B cell (primary cell): ENCODE measurements at regions not wholly inside any gene's neighbourhood (a gene's known extent, or its start where the extent isn't known, plus 50 kb on each side); places are given as distances from the start of the nearest gene placed in this dataset.

Experiments
- ATAC-seq: fragments of 200-7000 bp; cut with Tn5 transposase; one replicate; pipeline ENCODE4 v1.10.0; 2021; ENCODE audit warnings: low read depth, mild to moderate bottlenecking, moderate number of reproducible peaks, moderate library complexity
- CTCF ChIA-PET: fragments of 350-600 bp; sonication (Branson Sonifier 250); formaldehyde crosslinking; loops from one replicate; lab custom pipeline; 2021; ENCODE audit warnings: antibody characterized with exemption, inconsistent platforms; lab: Charles Lee
- POLR2A ChIA-PET: fragments of 350-600 bp; sonication (Branson Sonifier 250); formaldehyde crosslinking; loops from one replicate; lab custom pipeline; 2021; ENCODE audit warnings: antibody characterized with exemption; lab: Charles Lee
- DNase-seq: peaks from one replicate; pipeline ENCODE4 v3.0.0; 2013
- H2AFZ ChIP-seq: 2 replicates; pipeline ENCODE4 v1.6.1; 2012; ENCODE audit warnings: mild to moderate bottlenecking, low read depth, low read length; ENCODE audit not compliant: insufficient read depth, poor library complexity, severe bottlenecking
- H3K27ac ChIP-seq, 2 donors: 1 replicate in 1 of 2; 2 replicates in 1 of 2; pipeline ENCODE4 v1.5.1; 2012 to 2013; ENCODE audit warnings: low read length in 2 of 2, mild to moderate bottlenecking in 2 of 2, moderate library complexity in 1 of 2
- H3K27me3 ChIP-seq, 4 experiments: fragments of 200-600 bp in 1 of 4; sonication (generic) in 1 of 4; replicated peaks in 1 of 4; 1 replicate in 2 of 4; 2 replicates in 2 of 4; pipeline versions ENCODE4 v1.6.1 to v1.7.0; 2013 to 2016; ENCODE audit warnings: low read length in 3 of 4, mild to moderate bottlenecking in 2 of 4, mixed read lengths in 1 of 4, moderate library complexity in 1 of 4; ENCODE audit not compliant: insufficient read depth in 4 of 4, control insufficient read depth in 3 of 4; ENCODE audit errors: control extremely low read depth in 1 of 4
- H3K36me3 ChIP-seq, 2 experiments: replicated peaks in 1 of 2; 1 replicate in 1 of 2; 2 replicates in 1 of 2; pipeline versions ENCODE4 v1.6.1 to v1.7.1; 2013; ENCODE audit warnings: low read length in 1 of 2; ENCODE audit not compliant: insufficient read depth in 2 of 2, control insufficient read depth in 1 of 2; ENCODE audit errors: control extremely low read depth in 1 of 2, extremely low read depth in 1 of 2
- H3K4me1 ChIP-seq, 2 donors: fragments of 200-600 bp in 1 of 2; sonication (generic) in 1 of 2; 1 replicate in 1 of 2; 2 replicates in 1 of 2; pipeline versions ENCODE4 v1.5.1 to v1.6.1; 2013 to 2017; ENCODE audit warnings: low read length in 2 of 2; ENCODE audit not compliant: control insufficient read depth in 2 of 2, insufficient read depth in 2 of 2
- H3K4me2 ChIP-seq: replicated peaks from 2 replicates; pipeline ENCODE3; 2012; ENCODE audit warnings: mild to moderate bottlenecking, low read depth, low read length; ENCODE audit not compliant: poor library complexity, severe bottlenecking
- H3K4me3 ChIP-seq, 5 experiments: fragments of 200-600 bp in 1 of 5; sonication (generic) in 1 of 5; 1 replicate in 3 of 5; 2 replicates in 2 of 5; pipeline versions ENCODE4 v1.5.1 to v1.7.0; 2011 to 2016; ENCODE audit warnings: low read length in 4 of 5, mild to moderate bottlenecking in 4 of 5, low read depth in 2 of 5, control low read depth in 1 of 5, moderate library complexity in 1 of 5; ENCODE audit not compliant: insufficient read depth in 1 of 5; ENCODE audit errors: control extremely low read depth in 1 of 5, extremely low read depth in 1 of 5
- H3K79me2 ChIP-seq: fragments of 200-600 bp; sonication (generic); one replicate; pipeline ENCODE4 v1.6.0; 2016; ENCODE audit warnings: low read length; ENCODE audit not compliant: control insufficient read depth, insufficient read depth
- H3K9ac ChIP-seq: fragments of 200-600 bp; sonication (generic); 2 replicates; pipeline ENCODE4 v1.6.1; 2017; ENCODE audit warnings: mild to moderate bottlenecking, low read length, moderate library complexity
- H3K9me3 ChIP-seq, 3 donors: one replicate each; pipeline versions ENCODE4 v1.6.1 to v1.7.1; 2013; ENCODE audit warnings: low read length in 2 of 3; ENCODE audit not compliant: control insufficient read depth in 2 of 3, insufficient read depth in 1 of 3; ENCODE audit errors: control extremely low read depth in 1 of 3
- H4K20me1 ChIP-seq: 2 replicates; pipeline ENCODE4 v1.6.0; 2012; ENCODE audit warnings: mild to moderate bottlenecking, low read length; ENCODE audit not compliant: insufficient read depth, control insufficient read depth, poor library complexity, severe bottlenecking
- H3K27ac Mint-ChIP-seq: one replicate; pipeline ENCODE4 v1.8.0; 2021; ENCODE audit warnings: mixed read lengths
- H3K27me3 Mint-ChIP-seq: one replicate; pipeline ENCODE4 v1.8.0; 2021; ENCODE audit warnings: mixed read lengths
- H3K4me1 Mint-ChIP-seq: one replicate; pipeline ENCODE4 v1.8.0; 2021; ENCODE audit warnings: mixed read lengths
- H3K4me3 Mint-ChIP-seq: one replicate; pipeline ENCODE4 v1.8.0; 2021; ENCODE audit warnings: mixed read lengths
- H3K9me3 Mint-ChIP-seq: one replicate; pipeline ENCODE4 v1.8.0; 2022; ENCODE audit warnings: mixed read lengths; ENCODE audit not compliant: insufficient read depth
- EZH2 ChIP-seq: IDR thresholded peaks from 2 replicates; pipeline ENCODE4 v1.6.1; 2012; ENCODE audit warnings: borderline replicate concordance, low read depth, mild to moderate bottlenecking, moderate library complexity, low read length; ENCODE audit not compliant: insufficient read depth, poor library complexity, severe bottlenecking
- WGBS: methylation state at CpG from one replicate; pipeline ENCODE4 v1.1.5; 2013; ENCODE audit warnings: missing lambda C conversion rate; ENCODE audit not compliant: insufficient coverage; 5-methylcytosine and 5-hydroxymethylcytosine counted together
- intact Hi-C: fragments of 100-400 bp; cut with micrococcal nuclease; formaldehyde crosslinking; loops from one replicate; pipeline ENCODE4 v1.10.0; 2022
- TF ChIP-seq, protein P1 (sequence below): fragments of 200-600 bp; IDR thresholded peaks from one replicate; pipeline ENCODE4 v1.8.0; 2022; ENCODE audit warnings: antibody characterized with exemption, mild to moderate bottlenecking

DNA sequence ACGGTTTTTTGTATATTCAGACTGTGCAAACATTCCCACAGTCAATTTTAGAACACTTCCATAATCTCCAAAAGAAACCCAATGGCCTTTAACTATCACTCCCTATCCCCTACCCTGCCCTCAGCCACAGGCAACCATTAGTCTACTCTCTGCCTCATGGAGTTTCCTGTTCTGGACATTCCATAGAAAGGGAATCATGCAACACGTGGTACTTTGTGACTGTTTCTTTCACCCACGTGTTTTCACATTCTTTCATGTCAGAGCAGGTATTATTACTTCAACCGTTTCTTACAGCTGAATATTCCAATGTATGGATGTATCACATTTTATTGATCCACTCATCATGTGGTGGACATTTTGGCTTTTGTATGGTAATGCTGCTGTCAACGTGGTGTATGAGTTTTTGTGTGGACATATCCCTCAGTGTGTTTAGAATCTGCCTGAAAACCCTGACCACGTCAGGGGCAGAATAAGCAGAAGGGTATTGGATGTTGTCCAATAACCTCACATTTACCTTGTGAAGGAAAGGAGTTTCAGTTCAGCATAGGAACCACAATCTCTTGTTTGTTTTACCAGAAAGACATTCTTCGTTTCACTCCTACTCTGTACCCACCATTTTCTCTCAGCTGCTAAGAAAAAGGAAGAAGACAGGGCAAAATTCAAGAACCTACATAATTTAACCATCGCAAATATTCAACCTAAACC is 107.5 kb upstream of the DYRK2 start:
- ATAC-seq (no peak), DNase-seq (no peak)
- ChIA-PET POLR2A (no interaction called here), CTCF (no interaction called here)
- H3K4me1 Mint-ChIP-seq = peaks cover 6% of the 10 kb centered on the region
- TF ChIP-seq EZH2 = no peak
- TF ChIP-seq, protein P1, sequence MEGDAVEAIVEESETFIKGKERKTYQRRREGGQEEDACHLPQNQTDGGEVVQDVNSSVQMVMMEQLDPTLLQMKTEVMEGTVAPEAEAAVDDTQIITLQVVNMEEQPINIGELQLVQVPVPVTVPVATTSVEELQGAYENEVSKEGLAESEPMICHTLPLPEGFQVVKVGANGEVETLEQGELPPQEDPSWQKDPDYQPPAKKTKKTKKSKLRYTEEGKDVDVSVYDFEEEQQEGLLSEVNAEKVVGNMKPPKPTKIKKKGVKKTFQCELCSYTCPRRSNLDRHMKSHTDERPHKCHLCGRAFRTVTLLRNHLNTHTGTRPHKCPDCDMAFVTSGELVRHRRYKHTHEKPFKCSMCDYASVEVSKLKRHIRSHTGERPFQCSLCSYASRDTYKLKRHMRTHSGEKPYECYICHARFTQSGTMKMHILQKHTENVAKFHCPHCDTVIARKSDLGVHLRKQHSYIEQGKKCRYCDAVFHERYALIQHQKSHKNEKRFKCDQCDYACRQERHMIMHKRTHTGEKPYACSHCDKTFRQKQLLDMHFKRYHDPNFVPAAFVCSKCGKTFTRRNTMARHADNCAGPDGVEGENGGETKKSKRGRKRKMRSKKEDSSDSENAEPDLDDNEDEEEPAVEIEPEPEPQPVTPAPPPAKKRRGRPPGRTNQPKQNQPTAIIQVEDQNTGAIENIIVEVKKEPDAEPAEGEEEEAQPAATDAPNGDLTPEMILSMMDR = no peak
- no peak overlapping the region for H3K4me3 ChIP-seq
- H3K9ac ChIP-seq = no peak overlapping the region
- H3K4me2 ChIP-seq = no peak overlapping the region
- no peaks in the 10 kb centered on the region for H3K27me3 Mint-ChIP-seq
- no peak overlapping the region for H3K27ac Mint-ChIP-seq
- no peaks in the 10 kb centered on the region for H3K9me3 ChIP-seq
- no peaks in the 10 kb centered on the region for H3K27me3 ChIP-seq
- H2AFZ ChIP-seq = peak overlapping the region; percentile 2
- H3K4me1 ChIP-seq = no peaks in the 10 kb centered on the region
- no peaks in the 10 kb centered on the region for H4K20me1 ChIP-seq
- no peak overlapping the region for H3K4me3 Mint-ChIP-seq
- H3K36me3 ChIP-seq = no peaks in the 10 kb centered on the region
- no peak overlapping the region for H3K27ac ChIP-seq
- 83% methylated on average over 3 of the region's 8 CpGs for WGBS
- H3K79me2 ChIP-seq = no peaks in the 10 kb centered on the region
- intact Hi-C loops = no loop called here
- H3K9me3 Mint-ChIP-seq = no peaks in the 10 kb centered on the region

DNA sequence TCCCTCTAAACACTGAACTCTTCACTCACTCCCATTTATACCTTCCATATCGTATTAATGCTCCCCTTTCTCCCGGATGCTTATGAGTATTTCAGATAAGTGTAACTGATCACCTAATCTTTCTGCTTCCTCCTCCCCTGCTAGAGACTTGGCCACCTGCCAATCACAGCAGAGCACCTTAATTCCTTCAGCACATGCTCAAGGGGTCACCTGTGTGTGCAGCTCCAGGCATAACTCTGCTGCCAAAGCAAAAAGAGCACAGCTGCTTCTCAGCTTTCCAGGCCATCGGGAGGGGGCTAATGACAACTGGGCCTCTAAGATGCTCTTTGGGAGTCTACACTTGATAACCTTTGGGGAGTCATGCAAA is 106.9 kb upstream of the DYRK2 start:
- ATAC-seq (no peak), DNase-seq (no peak)
- H3K9me3 Mint-ChIP-seq = no peaks in the 10 kb centered on the region
- H3K27ac Mint-ChIP-seq = no peak overlapping the region
- TF ChIP-seq, protein P1 = no peak
- H3K27me3 ChIP-seq = no peaks in the 10 kb centered on the region
- no peaks in the 10 kb centered on the region for H3K36me3 ChIP-seq
- H3K79me2 ChIP-seq = no peaks in the 10 kb centered on the region
- no peak overlapping the region for H3K4me3 ChIP-seq
- no peaks in the 10 kb centered on the region for H3K4me1 ChIP-seq
- no peak overlapping the region for H3K4me3 Mint-ChIP-seq
- WGBS = 90% methylated on average over 2 of the region's 3 CpGs
- no peak overlapping the region for H3K9ac ChIP-seq
- H3K27ac ChIP-seq = no peak overlapping the region
- H3K4me1 Mint-ChIP-seq = peaks cover 6% of the 10 kb centered on the region
- no peaks in the 10 kb centered on the region for H4K20me1 ChIP-seq
- no peak overlapping the region for H3K4me2 ChIP-seq
- peak overlapping the region; percentile 2 for H2AFZ ChIP-seq
- intact Hi-C loops = no loop called here
- ChIA-PET CTCF (no interaction called here), POLR2A (no interaction called here)
- H3K9me3 ChIP-seq = no peaks in the 10 kb centered on the region
- H3K27me3 Mint-ChIP-seq = no peaks in the 10 kb centered on the region
